ENCODE measurements at regions not wholly inside any gene's neighbourhood (a gene's known extent, or its start where the extent isn't known, plus 50 kb on each side); places are given as distances from the start of the nearest gene placed in this dataset.

DNA sequence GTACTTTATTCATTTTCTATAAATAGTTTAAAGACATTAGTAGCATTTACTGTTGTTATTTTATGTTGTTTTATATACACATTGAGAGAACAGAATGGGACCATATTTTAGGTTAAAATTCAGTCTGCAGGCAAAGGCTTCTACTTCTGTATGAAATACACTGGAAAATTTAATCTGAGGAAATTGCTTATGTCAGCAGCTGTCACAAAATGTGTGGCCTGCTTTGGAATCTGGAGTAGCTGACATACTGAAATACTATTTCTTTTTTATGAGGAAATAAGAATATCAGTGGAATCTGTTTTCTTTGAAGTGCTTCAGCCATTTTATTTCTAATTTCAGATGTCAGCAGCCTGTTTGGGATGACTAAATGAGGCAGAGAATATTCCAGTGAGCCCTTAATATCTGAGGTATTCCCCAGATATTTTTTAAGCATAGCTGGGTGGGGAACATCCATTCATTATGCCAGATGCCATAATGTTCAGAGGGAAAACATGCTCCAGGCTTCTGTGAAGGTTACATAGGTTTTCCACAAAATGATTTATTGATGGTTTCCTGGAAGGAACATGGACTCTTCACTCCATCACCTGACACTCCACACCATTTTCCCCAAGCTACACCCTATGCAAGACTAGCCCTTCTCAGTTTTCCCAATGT, 267.1 kb downstream of the ARL4A start:
- TF ChIP-seq, protein P1, sequence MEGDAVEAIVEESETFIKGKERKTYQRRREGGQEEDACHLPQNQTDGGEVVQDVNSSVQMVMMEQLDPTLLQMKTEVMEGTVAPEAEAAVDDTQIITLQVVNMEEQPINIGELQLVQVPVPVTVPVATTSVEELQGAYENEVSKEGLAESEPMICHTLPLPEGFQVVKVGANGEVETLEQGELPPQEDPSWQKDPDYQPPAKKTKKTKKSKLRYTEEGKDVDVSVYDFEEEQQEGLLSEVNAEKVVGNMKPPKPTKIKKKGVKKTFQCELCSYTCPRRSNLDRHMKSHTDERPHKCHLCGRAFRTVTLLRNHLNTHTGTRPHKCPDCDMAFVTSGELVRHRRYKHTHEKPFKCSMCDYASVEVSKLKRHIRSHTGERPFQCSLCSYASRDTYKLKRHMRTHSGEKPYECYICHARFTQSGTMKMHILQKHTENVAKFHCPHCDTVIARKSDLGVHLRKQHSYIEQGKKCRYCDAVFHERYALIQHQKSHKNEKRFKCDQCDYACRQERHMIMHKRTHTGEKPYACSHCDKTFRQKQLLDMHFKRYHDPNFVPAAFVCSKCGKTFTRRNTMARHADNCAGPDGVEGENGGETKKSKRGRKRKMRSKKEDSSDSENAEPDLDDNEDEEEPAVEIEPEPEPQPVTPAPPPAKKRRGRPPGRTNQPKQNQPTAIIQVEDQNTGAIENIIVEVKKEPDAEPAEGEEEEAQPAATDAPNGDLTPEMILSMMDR (IDR thresholded peaks at IDR 0.05), result no peak
- TF ChIP-seq POLR2A (IDR thresholded peaks at IDR 0.05), result no peak
